GM19238 (cell line): ENCODE measurements at regions not wholly inside any gene's neighbourhood (a gene's known extent, or its start where the extent isn't known, plus 50 kb on each side); places are given as distances from the start of the nearest gene placed in this dataset.
"Not testable (repeated sequence)": the region's sequence is repeated elsewhere in the genome, so short reads cannot be mapped to it uniquely, and the experiment has no call there.

Experiments
- DNase-seq: peaks from one replicate; pipeline ENCODE4 v3.0.0; 2011; ENCODE audit warnings: low spot score; ENCODE audit not compliant: insufficient read length

GRCh38 chr15:91609966-91610365 lies 243.5 kb upstream of the SLCO3A1 start:
- DNase-seq, result no peak

- no peak for DNase-seq
Observed at GRCh38 chr15:91611561-91612323, 241.8 kb upstream of the SLCO3A1 start.

GRCh38 chr15:91620229-91620628 lies 233.3 kb upstream of the SLCO3A1 start:
- no peak for DNase-seq

GRCh38 chr15:91622235-91622634 lies 231.3 kb upstream of the SLCO3A1 start:
- no peak for DNase-seq

GRCh38 chr15:91622711-91623342 lies 230.7 kb upstream of the SLCO3A1 start:
- no peak for DNase-seq

GRCh38 chr15:91624353-91624968 lies 229.0 kb upstream of the SLCO3A1 start:
- DNase-seq, result no peak

GRCh38 chr15:91625506-91625905 lies 228.0 kb upstream of the SLCO3A1 start:
- DNase-seq, result no peak

GRCh38 chr15:91627473-91628278 lies 225.8 kb upstream of the SLCO3A1 start:
- DNase-seq, result no peak

GRCh38 chr15:91630090-91630489 lies 223.4 kb upstream of the SLCO3A1 start:
- no peak for DNase-seq

- no peak for DNase-seq
Observed at GRCh38 chr15:91632176-91632575, 221.3 kb upstream of the SLCO3A1 start.

- DNase-seq, result no peak
Observed at GRCh38 chr15:91632981-91633380, 220.5 kb upstream of the SLCO3A1 start.

GRCh38 chr15:91634179-91634578 lies 219.3 kb upstream of the SLCO3A1 start:
- DNase-seq, result no peak

GRCh38 chr15:91635080-91635479 lies 218.4 kb upstream of the SLCO3A1 start:
- no peak for DNase-seq

- DNase-seq, result no peak
Observed at GRCh38 chr15:91635641-91636040, 217.9 kb upstream of the SLCO3A1 start.

GRCh38 chr15:91649016-91649415 lies 204.5 kb upstream of the SLCO3A1 start:
- DNase-seq, result no peak

GRCh38 chr15:91649831-91650321 lies 203.6 kb upstream of the SLCO3A1 start:
- no peak for DNase-seq

- DNase-seq, result no peak
Observed at GRCh38 chr15:91651251-91651650, 202.3 kb upstream of the SLCO3A1 start.

GRCh38 chr15:91652610-91653207 lies 200.8 kb upstream of the SLCO3A1 start:
- no peak for DNase-seq

GRCh38 chr15:91655563-91656290 lies 197.8 kb upstream of the SLCO3A1 start:
- not testable (repeated sequence) for DNase-seq

- no peak for DNase-seq
Observed at GRCh38 chr15:91660174-91660649, 193.3 kb upstream of the SLCO3A1 start.
